ENCODE measurements at regions not wholly inside any gene's neighbourhood (a gene's known extent, or its start where the extent isn't known, plus 50 kb on each side); places are given as distances from the start of the nearest gene placed in this dataset.

- no peak for DNase-seq (ENCODE audit: low read depth, low spot score)
- TF ChIP-seq, protein P1, sequence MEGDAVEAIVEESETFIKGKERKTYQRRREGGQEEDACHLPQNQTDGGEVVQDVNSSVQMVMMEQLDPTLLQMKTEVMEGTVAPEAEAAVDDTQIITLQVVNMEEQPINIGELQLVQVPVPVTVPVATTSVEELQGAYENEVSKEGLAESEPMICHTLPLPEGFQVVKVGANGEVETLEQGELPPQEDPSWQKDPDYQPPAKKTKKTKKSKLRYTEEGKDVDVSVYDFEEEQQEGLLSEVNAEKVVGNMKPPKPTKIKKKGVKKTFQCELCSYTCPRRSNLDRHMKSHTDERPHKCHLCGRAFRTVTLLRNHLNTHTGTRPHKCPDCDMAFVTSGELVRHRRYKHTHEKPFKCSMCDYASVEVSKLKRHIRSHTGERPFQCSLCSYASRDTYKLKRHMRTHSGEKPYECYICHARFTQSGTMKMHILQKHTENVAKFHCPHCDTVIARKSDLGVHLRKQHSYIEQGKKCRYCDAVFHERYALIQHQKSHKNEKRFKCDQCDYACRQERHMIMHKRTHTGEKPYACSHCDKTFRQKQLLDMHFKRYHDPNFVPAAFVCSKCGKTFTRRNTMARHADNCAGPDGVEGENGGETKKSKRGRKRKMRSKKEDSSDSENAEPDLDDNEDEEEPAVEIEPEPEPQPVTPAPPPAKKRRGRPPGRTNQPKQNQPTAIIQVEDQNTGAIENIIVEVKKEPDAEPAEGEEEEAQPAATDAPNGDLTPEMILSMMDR (IDR thresholded peaks at IDR 0.05; ENCODE audit: insufficient read depth, low read length, missing control alignments) = no peak
- ChIA-PET POLR2A (no interaction called here), CTCF (no interaction called here)
- H3K4me3 ChIP-seq (ENCODE audit: low read depth, low read length) = no peak overlapping the region
Measured at GRCh38 chr1:221633841-221634409, 108.0 kb downstream of the DUSP10 start.

- H3K4me3 ChIP-seq (ENCODE audit: low read depth, low read length) = no peak overlapping the region
- CTCF ChIA-PET = interaction anchor here (1.2 kb wide), 1 partner anchor 11 kb away, joined by 5 read pairs; no protein-coding TSS in a partner anchor
- POLR2A ChIA-PET = no interaction called here
- TF ChIP-seq, protein P1 (IDR thresholded peaks at IDR 0.05; ENCODE audit: insufficient read depth, low read length, missing control alignments) = no peak
- no peak for DNase-seq (ENCODE audit: low read depth, low spot score)
Measured at GRCh38 chr1:221634606-221635005, 107.3 kb downstream of the DUSP10 start.

DNA sequence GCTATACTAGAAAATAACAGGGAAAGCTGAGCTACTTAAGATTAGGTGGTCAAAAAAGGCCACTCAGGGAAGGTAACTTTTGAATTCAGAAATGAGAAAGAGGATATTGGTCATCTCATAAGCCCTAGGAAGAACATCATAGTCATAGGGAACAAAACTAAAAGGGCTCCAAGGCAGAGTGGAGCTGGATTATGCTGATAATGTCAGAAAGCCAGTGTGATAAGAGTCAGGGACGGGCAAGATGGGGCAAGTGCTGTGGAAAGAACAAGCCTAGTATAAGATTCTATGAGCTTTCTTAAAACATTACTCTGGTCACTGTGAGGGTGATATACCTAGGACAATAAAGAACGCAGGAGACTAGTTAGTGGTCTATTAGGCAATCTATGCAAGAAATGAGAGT, 106.6 kb downstream of the DUSP10 start:
- no peak overlapping the region for H3K4me3 ChIP-seq (ENCODE audit: low read depth, low read length)
- ChIA-PET POLR2A (no interaction called here), CTCF (interaction anchor here (1.2 kb wide), 1 partner anchor 12 kb away, joined by 5 read pairs; no protein-coding TSS in a partner anchor)
- TF ChIP-seq, protein P1 (IDR thresholded peaks at IDR 0.05; ENCODE audit: insufficient read depth, low read length, missing control alignments) = no peak
- no peak for DNase-seq (ENCODE audit: low read depth, low spot score)

DNA sequence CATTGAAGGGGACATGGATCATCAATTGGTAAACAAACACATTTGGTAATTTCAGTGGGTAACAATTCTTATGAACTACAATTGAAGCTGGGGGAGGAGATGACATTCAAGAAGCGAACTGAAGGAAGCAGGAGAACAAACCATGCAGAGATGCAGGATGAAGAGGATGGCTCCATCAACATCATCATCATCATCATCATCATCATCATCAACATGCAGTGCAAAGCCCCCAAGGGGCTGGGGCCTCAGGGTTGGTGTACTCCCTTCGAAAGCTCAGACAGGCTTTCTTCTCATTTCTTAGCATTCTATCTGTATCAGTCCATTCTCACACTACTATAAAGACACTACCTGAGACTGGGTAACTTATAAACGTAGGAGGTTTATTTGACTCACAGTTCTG, 105.8 kb downstream of the DUSP10 start:
- TF ChIP-seq, protein P1 (IDR thresholded peaks at IDR 0.05; ENCODE audit: insufficient read depth, low read length, missing control alignments) = no peak
- POLR2A ChIA-PET = no interaction called here
- H3K4me3 ChIP-seq (ENCODE audit: low read depth, low read length) = no peak overlapping the region
- no peak for DNase-seq (ENCODE audit: low read depth, low spot score)
- CTCF ChIA-PET = interaction anchor here (2.4 kb wide), 1 partner anchor 11 kb away, joined by 8 read pairs; no protein-coding TSS in a partner anchor

- ChIA-PET POLR2A (no interaction called here), CTCF (interaction anchor here (0.9 to 2.4 kb wide), 2 partner anchors 10 to 12 kb away, joined by 3 to 8 read pairs; no protein-coding TSS in a partner anchor)
- DNase-seq (ENCODE audit: low read depth, low spot score) = no peak
- H3K4me3 ChIP-seq (ENCODE audit: low read depth, low read length) = no peak overlapping the region
- TF ChIP-seq, protein P1 (IDR thresholded peaks at IDR 0.05; ENCODE audit: insufficient read depth, low read length, missing control alignments) = no peak
Measured at GRCh38 chr1:221636967-221637366, 104.9 kb downstream of the DUSP10 start.

DNA sequence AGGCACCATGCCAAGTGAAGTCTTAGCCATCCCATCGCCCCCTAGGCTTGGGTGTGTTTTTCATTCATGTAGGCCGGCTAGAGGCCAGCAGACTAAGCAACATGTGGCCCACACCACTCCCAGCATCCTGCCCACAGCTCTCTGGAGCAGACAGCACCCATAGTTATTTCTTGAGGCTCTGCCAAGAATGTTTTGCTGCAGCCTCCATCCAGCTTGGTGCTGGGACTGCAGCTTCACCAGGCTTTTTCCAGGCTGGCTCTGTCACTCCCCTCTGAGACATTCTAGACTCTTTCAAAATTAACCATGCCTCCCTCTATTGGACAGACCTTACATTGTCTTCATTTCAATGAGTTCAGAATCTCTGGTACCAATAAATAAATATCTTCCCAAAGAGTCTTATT, 104.2 kb downstream of the DUSP10 start:
- POLR2A ChIA-PET = no interaction called here
- peak; percentile 53 for DNase-seq (ENCODE audit: low read depth, low spot score)
- H3K4me3 ChIP-seq (ENCODE audit: low read depth, low read length) = no peak overlapping the region
- TF ChIP-seq, protein P1 (IDR thresholded peaks at IDR 0.05; ENCODE audit: insufficient read depth, low read length, missing control alignments) = no peak
- CTCF ChIA-PET = interaction anchor here (0.9 to 2.4 kb wide), 3 partner anchors 9 to 60 kb away, joined by 3 to 8 read pairs (median 3); no protein-coding TSS in a partner anchor

Measured in AG04449 (cell line).